GM18861 (cell line): ENCODE measurements at regions not wholly inside any gene's neighbourhood (a gene's known extent, or its start where the extent isn't known, plus 50 kb on each side); places are given as distances from the start of the nearest gene placed in this dataset.
"Not testable (repeated sequence)": the region's sequence is repeated elsewhere in the genome, so short reads cannot be mapped to it uniquely, and the experiment has no call there.

Experiments
- ATAC-seq: cut with Tn5 transposase; IDR thresholded peaks from one replicate; pipeline ENCODE4 v1.9.1; 2021; ENCODE audit not compliant: unreplicated experiment

DNA sequence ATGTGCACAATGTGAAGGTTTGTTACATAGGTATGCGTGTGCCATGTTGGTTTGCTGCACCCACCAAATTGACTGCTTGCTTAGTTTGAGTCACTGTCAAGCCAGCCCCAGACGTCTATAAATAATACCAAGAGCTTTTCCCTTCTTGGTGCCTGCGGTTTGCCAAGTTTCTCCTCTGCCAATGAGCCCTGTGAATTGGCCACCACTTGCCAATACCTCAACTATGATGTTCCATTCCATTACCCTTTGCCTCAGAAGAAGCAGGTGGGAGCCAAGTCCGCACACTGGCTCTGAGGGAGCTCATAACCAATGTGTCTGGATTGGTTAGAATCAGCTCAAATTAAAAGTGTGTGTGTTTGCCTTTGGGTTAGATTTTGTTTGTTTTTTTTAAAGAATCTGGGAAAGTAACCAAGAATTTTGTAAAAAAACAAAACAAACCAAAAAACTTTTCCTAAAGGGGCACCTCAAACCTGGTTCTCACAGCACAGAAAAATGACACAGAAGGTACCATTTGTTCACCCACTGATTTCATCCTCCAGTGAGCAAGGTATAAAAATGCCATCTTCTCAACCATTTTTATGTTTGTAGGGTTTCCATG lies 209.3 kb upstream of the PRNP start:
- no peak for ATAC-seq

DNA sequence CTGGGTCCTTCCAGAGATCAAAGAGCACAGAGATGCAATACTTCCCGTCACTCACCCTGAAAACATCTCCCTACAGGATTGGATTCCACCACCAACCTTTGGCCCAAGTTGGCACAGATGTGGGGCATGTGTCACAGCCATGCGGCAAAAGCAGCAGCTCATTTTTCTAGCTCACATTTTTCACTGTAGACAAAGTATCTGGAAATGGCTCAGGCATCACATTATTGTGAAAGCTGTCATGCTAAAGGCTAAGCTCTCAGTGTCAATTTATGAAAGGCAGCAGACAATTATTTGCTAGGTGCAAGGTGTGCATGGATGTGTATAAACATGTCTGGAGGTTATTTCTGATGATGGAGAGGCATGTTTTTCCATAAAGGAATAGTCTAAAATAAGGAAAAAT lies 213.3 kb upstream of the PRNP start:
- no peak for ATAC-seq

DNA sequence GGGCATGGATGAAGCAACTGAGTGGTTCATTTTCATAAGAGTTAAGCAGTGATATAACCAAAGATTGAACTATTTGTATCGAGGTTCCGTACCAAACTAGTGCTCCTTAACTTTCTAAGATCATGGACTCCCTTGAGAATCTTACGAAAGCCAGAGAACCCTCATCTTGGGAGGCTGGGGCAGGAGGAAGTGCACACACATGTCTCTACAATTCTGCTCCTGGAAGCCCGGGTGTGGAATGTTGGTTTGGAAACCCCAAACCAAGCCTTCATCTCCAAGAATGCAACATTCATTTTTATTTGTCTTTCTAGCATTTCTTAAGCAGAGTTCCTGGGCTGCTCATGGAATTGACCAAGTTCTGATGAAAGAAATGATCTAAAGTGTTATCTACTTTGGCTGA lies 215.0 kb upstream of the PRNP start:
- ATAC-seq = no peak

DNA sequence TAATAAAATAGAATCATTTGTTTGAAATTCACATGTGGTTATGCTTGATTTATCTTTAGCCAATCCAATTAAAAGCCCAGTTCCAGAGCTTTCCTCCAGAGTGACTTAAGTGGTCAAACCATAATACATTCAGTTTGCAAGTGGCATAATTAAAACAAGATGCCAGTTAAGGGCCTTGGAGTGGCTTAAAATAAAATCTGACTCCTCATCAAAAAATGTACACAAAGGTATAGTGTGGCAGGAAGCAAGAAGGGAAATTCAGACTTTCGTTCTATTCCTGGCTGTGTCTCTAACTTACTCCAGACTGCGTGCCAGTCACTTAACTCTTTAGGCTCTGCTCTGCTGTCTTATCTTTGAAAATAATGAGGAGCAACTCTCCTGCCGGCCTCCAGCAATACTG lies 215.9 kb upstream of the PRNP start:
- ATAC-seq = no peak

DNA sequence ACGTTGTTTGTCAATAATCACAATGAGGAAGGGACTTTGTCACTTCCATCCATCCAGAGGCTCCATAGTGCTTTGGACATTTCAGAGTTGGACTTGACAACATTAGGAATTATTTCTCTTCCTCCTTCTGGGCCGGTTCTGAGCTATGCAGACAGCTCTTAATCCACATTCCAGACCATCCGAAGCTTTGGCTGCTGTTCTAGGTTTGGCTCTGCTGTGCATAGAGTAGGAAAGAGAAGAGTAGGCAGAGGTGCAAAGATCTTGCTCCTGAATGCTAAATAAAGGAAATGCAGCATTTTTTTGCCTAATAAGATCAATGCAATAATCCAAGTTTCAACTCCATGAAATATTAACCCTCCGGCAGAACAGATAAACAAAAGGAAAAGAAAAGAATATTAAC lies 216.3 kb upstream of the PRNP start:
- ATAC-seq = no peak

DNA sequence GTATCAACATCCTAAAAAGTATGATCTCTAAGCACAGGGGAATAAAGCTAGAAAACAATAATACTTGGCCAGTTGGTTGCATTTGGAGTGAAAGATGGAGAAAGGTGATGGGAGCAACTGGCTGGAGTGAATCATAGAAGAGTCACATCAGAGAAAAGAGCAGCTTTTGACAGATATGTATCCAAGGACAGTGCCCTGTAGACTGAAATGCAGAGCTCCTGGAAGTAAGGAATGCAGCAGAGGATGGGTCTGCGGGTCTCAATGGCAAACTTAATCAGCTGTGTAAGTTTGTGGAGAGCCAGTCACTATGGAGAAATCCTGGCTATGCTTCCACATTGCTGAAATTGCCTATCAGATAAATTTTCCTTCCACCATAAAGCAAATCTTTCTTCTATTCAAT lies 218.1 kb upstream of the PRNP start:
- ATAC-seq = no peak

DNA sequence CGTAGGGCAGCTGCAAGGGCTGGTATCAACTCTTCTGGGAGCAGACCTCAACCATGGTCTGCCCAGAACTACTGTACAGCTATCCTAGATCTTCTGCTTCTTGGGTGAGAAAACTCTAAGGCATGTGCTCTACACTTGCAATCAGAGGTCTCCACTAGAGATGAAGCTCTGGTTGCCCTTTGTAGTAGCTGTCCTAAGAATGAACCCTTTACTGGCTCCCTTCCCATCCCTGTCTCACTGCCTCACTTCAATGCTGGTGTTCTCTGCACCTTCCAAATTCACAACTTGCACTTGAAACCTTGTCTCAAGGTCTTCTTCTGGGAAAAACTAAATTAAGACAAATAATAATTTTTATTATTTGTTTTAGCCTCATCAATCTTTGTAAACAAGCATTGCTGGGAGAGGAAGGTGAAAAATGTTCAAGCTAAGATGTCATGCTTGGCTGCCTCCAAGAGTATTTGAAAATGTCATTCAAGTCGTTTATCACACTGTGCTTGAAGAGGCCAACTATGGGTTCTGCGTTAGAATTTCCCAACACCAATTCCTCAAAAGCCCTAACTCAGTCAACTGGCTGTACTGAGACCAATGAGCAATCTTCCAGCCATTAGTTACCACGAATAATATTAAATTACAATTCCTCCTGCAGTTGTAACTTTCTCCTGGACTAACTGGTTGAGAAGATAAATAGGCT lies 216.9 kb upstream of the ADRA1D start:
- ATAC-seq = no peak

DNA sequence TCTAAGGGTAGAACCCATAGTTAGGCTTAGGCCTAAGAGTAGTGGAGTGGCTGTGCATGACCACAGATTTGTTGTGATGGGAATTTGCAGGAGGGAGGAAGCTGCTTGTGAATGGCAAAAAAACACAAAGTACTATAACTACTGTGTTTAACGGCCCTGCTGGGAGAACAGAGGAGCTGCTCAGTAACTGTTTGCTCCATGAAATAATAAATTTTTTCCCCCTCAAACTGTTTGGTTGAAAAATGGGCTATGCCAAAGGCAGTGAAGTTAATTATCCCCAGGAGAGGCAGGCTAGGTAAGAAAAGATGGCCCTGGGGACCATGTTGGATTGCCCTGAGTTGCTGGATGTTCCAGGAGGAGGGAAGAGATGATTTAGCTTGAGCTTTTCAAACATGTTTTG lies 216.1 kb upstream of the ADRA1D start:
- no peak for ATAC-seq

DNA sequence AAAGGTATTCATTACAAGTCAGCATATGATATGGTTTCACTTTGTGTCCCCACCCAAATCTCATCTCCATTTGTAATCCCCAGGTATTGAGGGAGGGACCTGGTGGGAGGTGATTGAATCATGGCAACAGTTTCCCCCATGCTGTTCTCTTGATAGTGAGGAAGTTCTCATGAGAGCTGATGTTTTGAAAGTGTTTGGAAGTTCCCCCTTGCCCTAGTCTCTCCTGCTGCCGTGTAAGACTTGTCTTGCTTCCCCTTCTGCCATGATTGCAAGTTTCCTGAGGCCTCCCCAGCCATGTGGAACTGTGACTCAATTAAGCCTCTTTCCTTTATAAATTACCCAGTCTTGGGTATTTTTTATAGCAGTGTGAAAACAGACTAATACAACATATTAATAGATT lies 213.7 kb upstream of the ADRA1D start:
- not testable (repeated sequence) for ATAC-seq

DNA sequence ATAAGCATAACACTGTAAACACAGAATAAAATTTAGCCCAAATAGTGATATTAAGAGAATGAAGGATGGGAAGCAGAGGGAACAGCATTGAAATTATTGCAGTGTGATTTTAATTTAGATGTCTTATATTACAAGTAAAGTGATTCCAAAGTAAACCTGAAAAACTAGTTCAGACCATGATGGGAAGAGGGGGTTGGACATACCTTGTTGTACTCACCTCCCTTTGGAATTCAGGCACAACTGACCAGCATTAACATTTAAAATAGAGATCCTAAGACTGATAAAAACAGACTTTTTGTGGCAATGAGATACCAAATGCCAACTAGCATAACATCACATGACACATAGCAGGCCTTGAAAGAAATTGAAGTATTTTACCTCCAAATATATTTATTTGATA lies 210.0 kb upstream of the ADRA1D start:
- ATAC-seq = no peak

DNA sequence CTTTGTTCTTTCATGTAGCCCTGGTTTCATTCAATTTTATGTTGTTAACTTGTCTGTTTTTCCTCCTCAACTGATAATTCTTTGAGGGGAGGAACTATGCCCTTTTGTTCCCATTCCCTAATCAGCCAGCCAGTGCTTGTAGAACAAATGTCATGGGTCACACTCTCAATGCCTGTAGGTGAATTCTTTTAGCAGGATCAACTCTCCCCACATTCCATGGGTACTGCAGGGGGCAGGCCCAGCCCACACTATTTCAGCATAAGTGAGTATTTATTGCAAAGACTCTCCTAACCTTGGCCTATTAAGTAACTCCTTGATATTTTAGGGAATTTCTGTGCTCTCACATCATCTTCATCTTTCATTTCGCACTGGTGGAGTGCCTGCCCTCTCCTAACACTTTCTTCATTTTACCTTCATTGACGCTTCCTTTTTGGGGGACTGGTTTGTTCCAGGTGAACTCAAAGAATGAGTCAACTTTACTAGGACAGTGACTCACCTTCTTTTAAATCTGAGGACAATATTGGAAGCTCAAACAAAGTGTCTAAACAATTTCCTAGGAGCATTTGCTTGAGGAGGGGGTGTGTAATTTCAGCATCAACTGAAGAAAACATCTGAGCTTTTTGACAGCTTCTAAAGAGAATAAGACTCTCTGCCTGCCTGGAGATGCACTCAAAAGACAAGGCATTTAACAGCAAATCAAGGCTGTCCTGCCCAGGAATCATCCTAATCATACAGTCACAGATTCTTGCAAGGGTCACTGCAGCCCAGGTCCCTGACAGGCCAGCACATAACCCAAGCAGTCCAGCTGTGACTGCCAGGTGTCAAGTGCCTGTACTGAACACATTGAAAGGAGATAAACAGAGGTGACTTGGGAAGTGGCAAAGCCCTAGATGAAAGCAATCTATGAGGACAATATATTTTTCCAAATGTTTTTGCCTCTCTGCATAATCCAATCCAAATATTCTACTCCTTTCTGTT lies 208.8 kb upstream of the ADRA1D start:
- ATAC-seq = no peak

DNA sequence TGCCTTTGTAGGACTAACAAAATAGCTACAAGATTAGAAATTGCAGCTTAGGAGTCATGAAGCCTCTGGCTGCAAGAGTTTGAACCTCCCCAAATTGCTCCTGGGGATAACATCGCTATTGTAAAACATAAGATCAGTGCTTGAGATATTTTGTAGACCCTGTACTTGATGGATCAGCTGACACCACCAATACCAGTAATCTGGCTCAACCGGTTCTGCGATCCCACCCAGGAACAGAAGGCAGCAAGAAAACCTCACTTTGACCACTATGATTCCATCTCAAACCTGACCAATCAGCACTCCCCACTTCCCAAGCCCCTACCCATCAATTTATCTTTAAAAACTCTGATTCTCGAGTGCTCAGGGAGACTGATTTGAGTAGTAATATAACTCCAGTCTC lies 206.9 kb upstream of the ADRA1D start:
- no peak for ATAC-seq

DNA sequence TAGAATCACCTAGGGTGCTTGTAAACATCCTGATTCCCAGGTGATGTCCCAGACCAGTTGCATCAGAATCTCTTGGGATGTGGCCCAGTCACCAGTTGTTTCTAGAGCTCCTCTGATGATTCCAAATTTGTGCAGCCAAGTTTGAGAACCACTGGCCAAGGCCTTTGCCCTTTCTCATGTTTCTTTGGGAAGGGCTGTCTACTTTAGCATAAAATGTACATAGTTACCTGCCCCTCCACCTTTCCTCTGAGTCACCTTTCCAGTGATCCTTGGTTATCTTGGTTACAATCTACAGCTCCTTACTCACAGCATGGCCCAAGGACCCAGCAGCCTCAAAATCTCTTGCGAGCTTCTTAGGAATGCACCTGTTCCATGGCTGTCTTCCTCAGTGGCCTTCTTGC lies 206.2 kb upstream of the ADRA1D start:
- no peak for ATAC-seq

DNA sequence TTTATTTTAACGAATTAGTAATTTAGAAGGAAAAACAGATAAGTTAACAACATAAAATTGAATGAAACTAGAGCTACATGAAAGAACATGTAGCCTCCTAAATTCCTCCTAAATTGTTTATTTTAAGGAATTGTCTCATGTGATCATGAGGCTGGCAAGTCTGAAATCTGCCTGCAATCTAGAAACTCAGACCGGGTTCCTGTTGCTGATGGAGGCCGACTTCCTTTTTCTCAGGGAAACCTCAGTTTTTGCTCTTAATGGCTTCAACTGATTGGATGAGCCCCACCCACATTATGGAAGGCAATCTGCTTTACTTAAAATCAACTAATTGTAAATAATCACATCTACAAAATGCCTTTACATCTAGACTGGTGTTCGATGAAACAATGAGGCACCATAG lies 205.0 kb upstream of the ADRA1D start:
- no peak for ATAC-seq

DNA sequence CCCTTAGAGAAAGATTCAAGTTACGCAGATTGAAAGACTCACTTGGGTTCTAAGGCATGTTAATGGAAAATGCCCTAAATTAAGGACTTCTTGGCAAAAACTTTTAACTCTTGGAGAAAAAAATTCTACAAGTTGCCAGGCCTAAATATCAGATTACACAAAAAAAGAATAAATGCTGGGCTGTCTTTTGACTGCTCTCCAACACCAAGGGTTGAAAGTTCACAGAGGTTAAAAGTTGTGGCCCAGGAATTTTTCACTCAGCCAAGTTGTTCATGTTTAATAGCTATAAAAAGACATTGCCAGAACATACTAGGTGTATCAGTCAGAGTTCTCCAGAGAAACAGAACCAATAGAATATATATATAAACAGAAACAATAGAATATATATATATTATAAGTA lies 204.3 kb upstream of the ADRA1D start:
- no peak for ATAC-seq

DNA sequence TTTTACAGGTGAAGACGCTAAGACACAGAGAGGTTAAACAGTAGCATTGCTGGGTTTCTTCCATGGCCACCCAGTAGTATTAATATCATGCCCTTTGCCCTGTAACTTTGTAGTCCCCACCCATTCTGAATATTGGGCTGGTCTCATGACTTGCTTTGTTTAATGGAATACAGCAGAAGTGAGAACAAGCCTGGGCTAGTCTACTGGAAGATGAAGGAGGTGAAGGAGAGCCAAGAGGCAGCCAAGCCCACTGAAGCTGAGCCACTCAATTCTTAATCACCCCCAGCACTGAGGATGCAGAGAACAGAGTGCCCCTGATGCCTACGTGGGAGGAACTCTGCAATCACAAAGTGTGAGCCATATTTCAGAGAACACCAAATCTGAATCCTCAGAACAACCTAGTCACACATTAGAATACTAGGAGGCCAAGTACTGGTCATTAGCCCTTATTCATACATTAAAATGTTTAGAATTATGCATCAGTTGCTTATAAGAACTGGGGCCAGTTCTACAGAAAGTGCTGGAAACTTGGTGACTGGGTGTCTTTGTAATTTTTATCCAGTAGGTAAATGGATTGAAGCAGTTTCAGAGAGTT lies 202.5 kb upstream of the ADRA1D start:
- no peak for ATAC-seq

DNA sequence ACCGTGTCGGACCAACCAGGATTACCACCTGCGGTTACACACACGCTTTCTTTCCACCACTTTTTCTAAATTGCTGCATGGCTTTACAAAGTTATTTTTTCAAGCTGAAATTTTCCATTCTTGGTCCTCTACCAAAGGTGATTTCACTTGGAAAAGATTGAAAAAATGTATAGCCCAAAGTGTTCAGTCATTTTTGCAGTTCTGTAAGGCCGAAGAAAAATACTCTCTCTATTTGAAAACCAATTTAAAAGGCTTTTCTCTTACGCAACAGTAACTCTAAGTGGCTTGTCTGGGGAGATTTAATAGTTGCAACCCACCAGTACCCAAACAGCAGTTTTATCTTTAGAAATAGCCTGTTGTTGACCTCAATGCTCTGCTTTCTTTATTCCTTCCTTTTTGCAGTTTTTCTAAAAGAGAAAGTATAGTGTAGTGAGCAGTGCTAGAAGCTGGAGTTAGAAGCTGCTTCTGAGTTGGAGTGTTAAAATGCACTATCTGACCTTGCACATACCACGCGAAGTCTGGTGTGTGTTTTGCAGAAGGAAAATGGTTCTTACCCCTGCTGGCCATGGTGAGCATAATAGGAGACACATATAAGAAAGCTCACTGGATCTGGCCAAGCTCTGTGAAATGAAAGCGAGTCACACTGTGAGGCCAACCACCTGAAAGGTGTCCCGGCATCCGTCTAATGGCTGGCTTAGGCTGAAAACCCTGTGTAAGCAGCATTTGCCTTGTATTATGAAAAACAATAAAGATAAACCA lies 201.0 kb upstream of the ADRA1D start:
- no peak for ATAC-seq

DNA sequence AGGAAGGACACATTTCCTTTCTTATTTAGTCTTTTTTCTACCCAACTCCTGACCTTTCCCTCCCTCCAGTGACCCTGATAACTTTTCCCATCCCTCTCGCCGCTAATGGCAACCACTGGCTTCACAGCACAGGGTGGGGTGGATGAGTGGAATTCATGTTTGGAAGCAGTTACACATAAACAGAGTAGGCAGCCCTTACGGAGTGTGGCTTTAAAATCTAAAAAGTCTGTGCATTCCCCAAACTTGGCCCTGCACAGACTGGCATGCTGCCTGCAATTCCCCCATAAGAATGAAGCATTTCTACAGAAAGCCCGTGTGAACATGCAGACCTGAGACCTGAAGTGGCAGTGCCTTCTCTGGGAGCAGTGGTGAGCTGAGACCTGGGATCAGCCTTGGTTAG lies 196.7 kb upstream of the ADRA1D start:
- ATAC-seq = no peak

DNA sequence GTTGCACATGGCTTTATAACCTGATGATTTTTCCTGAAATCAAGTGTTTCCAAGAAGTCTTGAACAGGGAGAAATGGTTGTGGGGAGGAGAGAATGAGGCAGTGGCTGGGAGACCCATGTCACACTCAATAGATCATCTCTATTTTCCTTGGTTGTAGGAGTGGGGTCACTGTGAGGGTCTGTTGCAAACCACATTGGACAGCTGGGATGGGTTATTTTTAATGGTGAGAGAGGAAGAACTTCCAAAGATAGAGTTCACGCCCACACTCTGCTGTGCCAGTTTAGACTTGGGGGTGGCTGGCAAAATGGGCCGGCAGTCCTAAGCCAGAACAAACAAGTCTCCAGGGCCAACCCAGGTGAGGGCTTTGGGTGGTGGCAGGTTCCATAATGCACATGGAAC lies 196.2 kb upstream of the ADRA1D start:
- no peak for ATAC-seq

DNA sequence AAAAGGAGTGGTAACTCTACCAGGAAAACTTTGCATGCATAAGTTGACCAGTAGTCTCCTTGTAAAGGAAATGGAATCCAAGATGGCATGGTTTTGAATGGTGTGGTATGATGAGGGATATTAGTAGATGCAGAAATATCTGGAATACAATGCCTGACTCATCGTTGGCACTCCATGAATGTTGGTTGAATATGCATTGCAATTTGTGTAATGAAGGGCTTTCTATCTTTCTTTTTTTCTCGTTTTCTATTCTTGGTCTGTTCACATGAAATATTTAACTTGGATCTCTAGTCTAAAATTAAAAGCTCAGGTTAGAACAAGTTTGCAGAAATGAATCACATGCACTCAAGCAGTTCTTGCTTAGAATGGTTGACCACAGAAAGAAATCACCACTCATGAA lies 195.3 kb upstream of the ADRA1D start:
- ATAC-seq = no peak

DNA sequence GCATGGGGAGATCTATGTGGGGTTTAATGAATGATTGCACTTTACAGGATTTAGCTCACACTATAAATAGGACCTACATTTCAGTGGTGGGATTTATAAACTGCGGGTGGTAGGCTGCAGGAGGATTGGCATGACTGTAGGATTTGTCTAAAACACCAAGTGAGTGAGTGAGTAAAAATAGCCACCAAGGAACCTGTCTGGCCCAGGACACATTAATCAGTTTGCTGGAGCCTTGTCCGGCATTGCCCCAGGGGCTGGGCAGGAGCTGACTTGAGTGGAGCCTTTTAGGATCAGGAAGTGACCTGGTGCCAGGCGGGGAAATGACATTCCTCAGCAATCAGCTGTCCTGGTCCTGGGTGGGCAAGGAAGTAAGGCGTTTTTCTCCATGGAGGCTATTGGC lies 193.9 kb upstream of the ADRA1D start:
- no peak for ATAC-seq
